ENCODE measurements at regions not wholly inside any gene's neighbourhood (a gene's known extent, or its start where the extent isn't known, plus 50 kb on each side); places are given as distances from the start of the nearest gene placed in this dataset.

- no peak for TF ChIP-seq EZH2phosphoT487 (IDR thresholded peaks at IDR 0.05; ENCODE audit: borderline replicate concordance, low read length)
- TF ChIP-seq, protein P1, sequence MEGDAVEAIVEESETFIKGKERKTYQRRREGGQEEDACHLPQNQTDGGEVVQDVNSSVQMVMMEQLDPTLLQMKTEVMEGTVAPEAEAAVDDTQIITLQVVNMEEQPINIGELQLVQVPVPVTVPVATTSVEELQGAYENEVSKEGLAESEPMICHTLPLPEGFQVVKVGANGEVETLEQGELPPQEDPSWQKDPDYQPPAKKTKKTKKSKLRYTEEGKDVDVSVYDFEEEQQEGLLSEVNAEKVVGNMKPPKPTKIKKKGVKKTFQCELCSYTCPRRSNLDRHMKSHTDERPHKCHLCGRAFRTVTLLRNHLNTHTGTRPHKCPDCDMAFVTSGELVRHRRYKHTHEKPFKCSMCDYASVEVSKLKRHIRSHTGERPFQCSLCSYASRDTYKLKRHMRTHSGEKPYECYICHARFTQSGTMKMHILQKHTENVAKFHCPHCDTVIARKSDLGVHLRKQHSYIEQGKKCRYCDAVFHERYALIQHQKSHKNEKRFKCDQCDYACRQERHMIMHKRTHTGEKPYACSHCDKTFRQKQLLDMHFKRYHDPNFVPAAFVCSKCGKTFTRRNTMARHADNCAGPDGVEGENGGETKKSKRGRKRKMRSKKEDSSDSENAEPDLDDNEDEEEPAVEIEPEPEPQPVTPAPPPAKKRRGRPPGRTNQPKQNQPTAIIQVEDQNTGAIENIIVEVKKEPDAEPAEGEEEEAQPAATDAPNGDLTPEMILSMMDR (IDR thresholded peaks at IDR 0.05; ENCODE audit: low read depth, low read length, poor library complexity, severe bottlenecking): no peak
- Histone ChIP-seq H3K36me3 (ENCODE audit: control insufficient read depth, low read length) (no peaks in the 10 kb centered on the region), H3K9me2 (replicated peaks; ENCODE audit: control insufficient read depth, low read length) (no peaks in the 10 kb centered on the region), H4K20me1 (ENCODE audit: control insufficient read depth, insufficient read depth, low read depth, low read length) (no peaks in the 10 kb centered on the region), H3K4me2 (ENCODE audit: low read length) (no peak overlapping the region), H3K4me1 (ENCODE audit: control insufficient read depth, low read length) (peaks cover 3% of the 10 kb centered on the region; the same call in 1 of the 2 replicates), H3K79me2 (ENCODE audit: control insufficient read depth, low read length) (no peaks in the 10 kb centered on the region), H3K27ac (ENCODE audit: low read depth, low read length) (no peak overlapping the region), H3F3A (ENCODE audit: control insufficient read depth, insufficient read depth) (no peaks in the 10 kb centered on the region), H3K4me3 (ENCODE audit: low read length) (no peak overlapping the region), H3K27me3 (ENCODE audit: control insufficient read depth, low read length) (no peaks in the 10 kb centered on the region), H3K9me3 (ENCODE audit: control insufficient read depth, insufficient read depth, low read length) (no peaks in the 10 kb centered on the region)
These were observed 93.0 kb upstream of the DUSP10 start for GRCh38 chr1:221834698-221835513.

DNA sequence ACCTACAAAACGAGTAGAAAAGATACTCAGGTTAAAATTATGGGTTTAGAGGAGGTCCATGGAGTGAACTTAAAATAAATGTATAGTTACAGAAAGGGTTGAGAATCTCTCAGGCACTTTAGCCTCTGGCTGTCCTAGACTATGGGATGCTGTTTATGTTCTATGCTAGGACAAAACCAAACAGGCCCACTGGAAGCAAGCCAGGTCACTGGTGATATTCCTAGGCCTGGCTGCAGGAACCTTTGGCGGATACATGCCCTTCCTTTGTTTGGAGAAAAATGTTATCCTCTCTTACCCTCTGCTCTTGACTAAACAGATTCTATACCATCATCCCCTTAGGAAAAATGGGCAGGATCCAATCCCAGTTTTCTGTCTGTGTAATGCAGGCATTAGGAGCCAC lies 90.7 kb upstream of the DUSP10 start:
- Histone ChIP-seq H3K27ac (ENCODE audit: low read depth, low read length) (no peak overlapping the region), H3K9me3 (ENCODE audit: control insufficient read depth, insufficient read depth, low read length) (no peaks in the 10 kb centered on the region)

DNA sequence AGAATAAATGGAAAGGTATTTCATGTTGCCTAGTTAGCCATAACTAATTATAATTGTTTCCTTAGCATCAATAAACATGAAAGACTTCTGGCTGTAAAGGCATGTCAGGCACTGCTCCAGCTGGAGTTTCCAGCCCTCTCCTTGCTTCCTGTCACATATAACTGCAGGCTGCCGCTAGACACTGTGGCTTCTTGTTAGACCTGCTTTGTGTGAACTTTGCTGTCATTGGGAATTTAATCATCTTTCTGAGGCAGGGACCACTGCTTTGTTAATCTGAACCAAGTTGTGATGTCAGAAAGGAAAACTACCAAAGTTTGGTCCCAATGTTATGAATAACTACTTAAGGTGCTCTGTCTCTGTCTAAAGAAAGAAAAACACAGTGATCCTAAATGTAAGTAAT lies 90.3 kb upstream of the DUSP10 start:
- H3K4me1 ChIP-seq (ENCODE audit: control insufficient read depth, low read length): peaks cover under 1% of the 10 kb centered on the region; the same call in 1 of the 2 replicates
- no peak overlapping the region for H3K4me3 ChIP-seq (ENCODE audit: low read length)
- H3K79me2 ChIP-seq (ENCODE audit: control insufficient read depth, low read length): no peaks in the 10 kb centered on the region
- H3F3A ChIP-seq (ENCODE audit: control insufficient read depth, insufficient read depth): no peaks in the 10 kb centered on the region
- H3K36me3 ChIP-seq (ENCODE audit: control insufficient read depth, low read length): no peaks in the 10 kb centered on the region
- H3K27me3 ChIP-seq (ENCODE audit: control insufficient read depth, low read length): no peaks in the 10 kb centered on the region
- no peaks in the 10 kb centered on the region for H3K9me2 ChIP-seq (replicated peaks; ENCODE audit: control insufficient read depth, low read length)
- H3K9me3 ChIP-seq (ENCODE audit: control insufficient read depth, insufficient read depth, low read length): no peaks in the 10 kb centered on the region
- no peaks in the 10 kb centered on the region for H4K20me1 ChIP-seq (ENCODE audit: control insufficient read depth, insufficient read depth, low read depth, low read length)
- TF ChIP-seq, protein P1 (IDR thresholded peaks at IDR 0.05; ENCODE audit: low read depth, low read length, poor library complexity, severe bottlenecking): no peak
- no peak for TF ChIP-seq EZH2phosphoT487 (IDR thresholded peaks at IDR 0.05; ENCODE audit: borderline replicate concordance, low read length)
- H3K4me2 ChIP-seq (ENCODE audit: low read length): no peak overlapping the region
- no peak overlapping the region for H3K27ac ChIP-seq (ENCODE audit: low read depth, low read length)

More for the DNA sequence above, 90.7 kb upstream of the DUSP10 start:
- Histone ChIP-seq H3K27me3 (ENCODE audit: control insufficient read depth, low read length) (no peaks in the 10 kb centered on the region), H3K4me1 (ENCODE audit: control insufficient read depth, low read length) (no peaks in the 10 kb centered on the region; the same call in 1 of the 2 replicates), H3K79me2 (ENCODE audit: control insufficient read depth, low read length) (no peaks in the 10 kb centered on the region), H3K4me2 (ENCODE audit: low read length) (no peak overlapping the region), H3K9me2 (replicated peaks; ENCODE audit: control insufficient read depth, low read length) (no peaks in the 10 kb centered on the region), H3K4me3 (ENCODE audit: low read length) (no peak overlapping the region), H3F3A (ENCODE audit: control insufficient read depth, insufficient read depth) (no peaks in the 10 kb centered on the region), H4K20me1 (ENCODE audit: control insufficient read depth, insufficient read depth, low read depth, low read length) (no peaks in the 10 kb centered on the region), H3K36me3 (ENCODE audit: control insufficient read depth, low read length) (no peaks in the 10 kb centered on the region)
- TF ChIP-seq, protein P1 (IDR thresholded peaks at IDR 0.05; ENCODE audit: low read depth, low read length, poor library complexity, severe bottlenecking): no peak
- no peak for TF ChIP-seq EZH2phosphoT487 (IDR thresholded peaks at IDR 0.05; ENCODE audit: borderline replicate concordance, low read length)
